Central memory CD8-positive, alpha-beta T cell (primary cell): ENCODE measurements at regions not wholly inside any gene's neighbourhood (a gene's known extent, or its start where the extent isn't known, plus 50 kb on each side); places are given as distances from the start of the nearest gene placed in this dataset.
"Not testable (repeated sequence)": the region's sequence is repeated elsewhere in the genome, so short reads cannot be mapped to it uniquely, and the experiment has no call there.

Source experiments
- ATAC-seq: fragments of 150-1000 bp; cut with Tn5 transposase; replicated peaks from 2 replicates; pipeline ENCODE4 v1.10.0; 2022; ENCODE audit warnings: mild to moderate bottlenecking, moderate FRiP score, moderate number of reproducible peaks; ENCODE audit not compliant: poor library complexity, severe bottlenecking; ENCODE audit errors: extremely low read depth
- DNase-seq, 2 donors: peaks; one replicate each; pipeline ENCODE4 v3.0.0; 2021; ENCODE audit warnings: low spot score in 2 of 2
- H3K27ac Mint-ChIP-seq: one replicate; pipeline ENCODE4 v1.8.0; 2022; ENCODE audit warnings: low read depth, mild to moderate bottlenecking, moderate library complexity, mixed read lengths
- H3K27me3 Mint-ChIP-seq: one replicate; pipeline ENCODE4 v1.8.0; 2022; ENCODE audit warnings: mixed read lengths
- H3K36me3 Mint-ChIP-seq: one replicate; pipeline ENCODE4 v1.8.0; 2022; ENCODE audit warnings: mild to moderate bottlenecking, moderate library complexity, mixed read lengths; ENCODE audit not compliant: insufficient read depth
- H3K4me1 Mint-ChIP-seq: one replicate; pipeline ENCODE4 v1.8.0; 2022; ENCODE audit warnings: mixed read lengths
- H3K4me3 Mint-ChIP-seq: one replicate; pipeline ENCODE4 v1.8.0; 2022; ENCODE audit warnings: mild to moderate bottlenecking, moderate library complexity, mixed read lengths
- H3K9me3 Mint-ChIP-seq: one replicate; pipeline ENCODE4 v1.8.0; 2022; ENCODE audit warnings: mixed read lengths

DNA sequence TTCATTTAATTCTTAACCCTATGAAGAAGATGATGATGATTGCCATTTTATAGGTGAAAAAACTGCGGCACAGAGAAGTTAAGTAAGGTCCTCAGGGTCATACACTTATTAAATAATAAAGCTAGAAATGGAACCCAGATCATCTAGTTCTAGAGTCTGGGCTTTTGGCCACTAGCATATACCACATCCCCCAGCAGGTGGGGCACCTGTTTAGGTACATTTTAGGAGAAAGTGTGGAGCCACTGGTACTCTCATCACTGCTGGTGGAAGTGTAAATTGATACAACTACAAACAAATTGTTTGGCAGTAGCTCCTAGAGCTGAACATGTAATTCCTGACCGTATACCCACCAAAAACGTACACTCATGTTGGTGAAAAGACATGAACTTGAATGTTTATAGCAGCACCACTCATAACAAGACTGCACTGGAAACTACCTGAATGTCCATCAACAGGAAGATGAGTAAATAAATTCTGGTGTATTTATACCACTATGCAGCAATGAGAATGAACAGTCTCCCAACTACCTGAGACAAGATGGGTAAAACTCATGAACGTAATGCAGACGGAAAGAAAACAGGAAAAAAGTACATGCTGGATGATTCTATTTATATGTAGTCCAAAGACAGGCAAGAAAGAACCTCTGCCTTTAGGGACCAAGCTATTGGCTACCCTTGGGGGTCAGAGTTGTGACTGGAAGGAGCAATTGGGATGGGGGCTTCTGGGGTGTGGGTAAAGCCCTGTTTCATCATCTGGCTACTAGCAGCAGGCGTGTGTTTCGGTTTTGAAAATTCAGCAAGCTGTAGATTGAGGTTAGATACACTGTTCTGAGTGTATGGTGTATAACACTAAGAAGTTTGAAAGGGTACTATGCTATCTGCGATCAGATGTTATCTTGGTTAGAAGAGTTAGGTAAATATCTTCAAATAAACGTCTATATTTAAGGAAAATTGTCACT lies 72.3 kb upstream of the ADGRG2 start:
- Mint-ChIP-seq H3K9me3 (no peaks in the 10 kb centered on the region), H3K36me3 (no peaks in the 10 kb centered on the region), H3K4me3 (no peak overlapping the region), H3K4me1 (peaks cover 5% of the 10 kb centered on the region), H3K27me3 (no peaks in the 10 kb centered on the region), H3K27ac (peak overlapping the region; percentile 39)
- ATAC-seq: no peak
- DNase-seq: no peak

DNA sequence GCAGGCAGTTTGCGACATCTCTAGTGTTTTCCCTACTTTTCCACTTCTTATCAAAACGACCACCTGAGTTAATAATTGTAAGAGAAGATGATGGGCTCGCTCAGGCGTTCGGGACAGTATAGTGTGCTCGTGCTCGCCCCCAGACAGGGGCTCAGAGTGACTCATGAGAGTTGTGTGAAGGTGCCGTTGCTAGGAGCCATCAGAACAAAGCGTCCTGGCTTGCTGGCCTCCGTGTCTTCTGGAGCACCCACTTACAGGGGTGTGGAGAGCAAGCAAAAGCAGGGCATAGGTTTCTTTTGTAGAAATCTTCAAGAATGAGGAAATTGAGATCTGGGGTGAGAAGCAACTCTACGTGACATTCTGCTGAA lies 73.0 kb upstream of the ADGRG2 start:
- no peaks in the 10 kb centered on the region for H3K27me3 Mint-ChIP-seq
- no peaks in the 10 kb centered on the region for H3K36me3 Mint-ChIP-seq
- peak overlapping the region; percentile 39 for H3K27ac Mint-ChIP-seq
- H3K4me1 Mint-ChIP-seq: peaks cover 5% of the 10 kb centered on the region
- no peak overlapping the region for H3K4me3 Mint-ChIP-seq
- no peak for DNase-seq
- no peak for ATAC-seq
- no peaks in the 10 kb centered on the region for H3K9me3 Mint-ChIP-seq

- Mint-ChIP-seq H3K9me3 (no peaks in the 10 kb centered on the region), H3K4me3 (no peak overlapping the region), H3K27ac (no peak overlapping the region), H3K36me3 (no peaks in the 10 kb centered on the region), H3K4me1 (peaks cover 5% of the 10 kb centered on the region), H3K27me3 (no peaks in the 10 kb centered on the region)
- ATAC-seq: no peak
- DNase-seq: no peak
Observed at GRCh38 chrX:19198473-19198872, 76.2 kb upstream of the ADGRG2 start.

DNA sequence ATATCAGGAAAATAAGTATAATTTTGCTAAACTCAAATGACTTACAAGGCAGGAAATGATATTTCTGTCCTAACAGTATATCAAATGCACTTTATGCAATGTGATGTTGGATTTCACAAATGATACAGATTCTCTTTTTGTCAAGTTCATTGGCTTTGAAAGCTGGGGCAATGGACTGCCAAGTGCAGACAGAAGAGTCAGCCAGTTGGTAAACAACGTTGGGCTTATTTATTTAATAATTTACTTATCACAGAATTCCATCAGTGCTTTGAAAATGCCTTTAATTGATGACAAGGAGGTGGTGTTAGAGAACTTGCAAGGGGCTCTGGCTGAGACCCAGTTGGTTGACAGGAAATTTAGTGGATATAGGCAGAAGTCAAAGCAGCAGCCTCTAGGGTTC lies 79.9 kb upstream of the ADGRG2 start:
- ATAC-seq (no peak), DNase-seq (no peak)
- H3K27ac Mint-ChIP-seq: no peak overlapping the region
- no peaks in the 10 kb centered on the region for H3K4me1 Mint-ChIP-seq
- no peaks in the 10 kb centered on the region for H3K36me3 Mint-ChIP-seq
- H3K27me3 Mint-ChIP-seq: no peaks in the 10 kb centered on the region
- no peak overlapping the region for H3K4me3 Mint-ChIP-seq
- H3K9me3 Mint-ChIP-seq: no peaks in the 10 kb centered on the region

DNA sequence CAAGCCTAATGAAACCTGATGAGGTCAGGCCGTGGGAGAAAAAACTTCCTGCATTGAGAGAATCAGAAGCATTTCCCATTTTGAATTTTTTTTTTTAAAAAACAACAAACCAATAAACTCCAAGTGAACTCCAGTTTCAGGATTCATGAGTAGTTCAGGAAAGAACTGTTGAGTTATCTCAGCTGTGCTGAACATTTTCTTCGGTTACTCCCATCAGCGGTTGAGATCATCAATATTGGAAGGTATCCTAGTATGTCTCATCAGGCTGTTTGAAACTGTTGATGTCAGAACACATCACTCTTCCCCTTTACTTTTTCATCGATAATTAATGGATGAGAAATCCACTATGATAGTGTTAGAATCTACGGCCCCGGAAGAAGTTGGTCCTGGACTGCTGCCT lies 82.4 kb upstream of the ADGRG2 start:
- H3K27ac Mint-ChIP-seq: no peak overlapping the region
- H3K27me3 Mint-ChIP-seq: no peaks in the 10 kb centered on the region
- no peaks in the 10 kb centered on the region for H3K9me3 Mint-ChIP-seq
- ATAC-seq (no peak), DNase-seq (no peak)
- no peak overlapping the region for H3K4me3 Mint-ChIP-seq
- no peaks in the 10 kb centered on the region for H3K36me3 Mint-ChIP-seq
- no peaks in the 10 kb centered on the region for H3K4me1 Mint-ChIP-seq

DNA sequence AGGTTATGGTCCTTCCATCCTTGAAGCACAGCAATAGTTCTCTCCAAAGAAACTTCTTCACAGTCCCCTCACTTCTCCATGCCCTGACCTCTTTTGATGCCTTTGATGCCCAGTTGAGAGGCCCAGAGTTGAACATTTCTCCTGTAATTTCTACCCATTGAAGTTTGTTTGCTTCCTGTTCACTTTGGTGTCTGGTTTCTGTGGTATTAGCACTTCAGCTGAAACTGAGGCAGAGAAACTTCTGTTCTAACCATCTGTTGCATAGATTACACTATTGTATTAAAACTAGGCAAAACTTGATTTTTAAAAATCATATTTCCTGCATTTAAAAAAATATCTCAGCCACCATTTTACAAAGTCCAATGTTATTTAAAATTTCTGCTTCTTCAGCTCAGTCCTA lies 89.8 kb upstream of the ADGRG2 start:
- no peaks in the 10 kb centered on the region for H3K36me3 Mint-ChIP-seq
- peaks cover 11% of the 10 kb centered on the region for H3K4me1 Mint-ChIP-seq
- peaks cover 10% of the 10 kb centered on the region for H3K27me3 Mint-ChIP-seq
- no peaks in the 10 kb centered on the region for H3K9me3 Mint-ChIP-seq
- DNase-seq (no peak), ATAC-seq (no peak)
- H3K27ac Mint-ChIP-seq: peak overlapping the region; percentile 76
- H3K4me3 Mint-ChIP-seq: peak overlapping the region; percentile 57

GRCh38 chrX:19213610-19214152 lies 91.4 kb upstream of the ADGRG2 start:
- Mint-ChIP-seq H3K4me1 (peaks cover 11% of the 10 kb centered on the region), H3K36me3 (no peaks in the 10 kb centered on the region), H3K27me3 (peaks cover 10% of the 10 kb centered on the region), H3K4me3 (no peak overlapping the region), H3K9me3 (no peaks in the 10 kb centered on the region), H3K27ac (no peak overlapping the region)
- ATAC-seq (no peak), DNase-seq (no peak)

DNA sequence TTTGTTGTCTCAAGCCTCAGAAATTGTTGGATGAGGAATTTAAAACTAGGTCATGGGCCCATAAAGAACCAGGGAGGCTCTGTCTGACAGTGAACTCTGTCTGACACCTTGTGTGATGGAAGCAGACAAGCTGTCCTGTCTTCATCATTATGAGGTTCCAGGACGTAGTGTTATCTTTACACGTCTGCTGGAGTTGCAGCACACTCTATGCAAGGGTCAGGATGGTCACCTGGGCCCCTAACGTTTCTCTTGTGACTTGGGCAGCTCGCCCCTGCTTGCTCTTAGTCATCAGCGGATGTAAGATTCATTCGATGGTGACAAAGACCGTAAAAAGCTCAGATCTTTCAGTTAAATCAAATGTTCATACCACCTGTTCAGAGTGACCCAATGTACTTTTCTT lies 92.0 kb upstream of the ADGRG2 start:
- DNase-seq: no peak
- H3K36me3 Mint-ChIP-seq: no peaks in the 10 kb centered on the region
- no peak overlapping the region for H3K4me3 Mint-ChIP-seq
- no peak for ATAC-seq
- no peaks in the 10 kb centered on the region for H3K9me3 Mint-ChIP-seq
- H3K27me3 Mint-ChIP-seq: peaks cover 10% of the 10 kb centered on the region
- peaks cover 11% of the 10 kb centered on the region for H3K4me1 Mint-ChIP-seq
- H3K27ac Mint-ChIP-seq: no peak overlapping the region

DNA sequence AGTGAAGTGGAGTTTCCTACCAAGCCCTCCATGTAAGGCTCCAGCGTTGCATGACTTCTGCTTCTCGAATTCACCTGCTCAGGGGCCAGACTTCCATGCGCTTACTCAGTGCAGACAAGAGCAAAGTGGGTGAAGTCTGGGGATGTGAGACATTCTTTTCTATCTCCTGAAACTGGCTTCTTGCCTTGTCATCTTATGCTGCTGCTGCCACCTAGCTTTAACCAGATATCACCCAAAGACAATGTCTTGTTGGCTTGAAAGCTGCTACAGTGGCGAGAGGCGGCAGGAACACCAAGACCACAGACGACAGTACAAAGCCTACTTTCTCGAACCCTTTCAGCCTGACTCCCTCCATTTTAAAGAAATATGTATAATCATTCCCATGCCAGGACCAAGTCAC lies 103.6 kb upstream of the ADGRG2 start:
- Mint-ChIP-seq H3K36me3 (no peaks in the 10 kb centered on the region), H3K9me3 (no peaks in the 10 kb centered on the region), H3K27ac (no peak overlapping the region), H3K27me3 (no peaks in the 10 kb centered on the region), H3K4me1 (no peaks in the 10 kb centered on the region), H3K4me3 (no peak overlapping the region)
- no peak for DNase-seq
- no peak for ATAC-seq

- not testable (repeated sequence) for H3K27me3 Mint-ChIP-seq
Observed at GRCh38 chrX:19229896-19230295, 107.6 kb upstream of the ADGRG2 start.

GRCh38 chrX:19237901-19238300 lies 105.8 kb upstream of the PDHA1 start:
- Mint-ChIP-seq H3K4me1 (no peaks in the 10 kb centered on the region), H3K27me3 (no peaks in the 10 kb centered on the region), H3K9me3 (no peaks in the 10 kb centered on the region), H3K27ac (no peak overlapping the region), H3K4me3 (no peak overlapping the region), H3K36me3 (no peaks in the 10 kb centered on the region)
- DNase-seq (no peak), ATAC-seq (no peak)

More at GRCh38 chrX:19229896-19230295, 107.6 kb upstream of the ADGRG2 start:
- not testable (repeated sequence) for H3K27ac Mint-ChIP-seq, H3K9me3 Mint-ChIP-seq, H3K36me3 Mint-ChIP-seq, ATAC-seq, DNase-seq, H3K4me3 Mint-ChIP-seq, H3K4me1 Mint-ChIP-seq

DNA sequence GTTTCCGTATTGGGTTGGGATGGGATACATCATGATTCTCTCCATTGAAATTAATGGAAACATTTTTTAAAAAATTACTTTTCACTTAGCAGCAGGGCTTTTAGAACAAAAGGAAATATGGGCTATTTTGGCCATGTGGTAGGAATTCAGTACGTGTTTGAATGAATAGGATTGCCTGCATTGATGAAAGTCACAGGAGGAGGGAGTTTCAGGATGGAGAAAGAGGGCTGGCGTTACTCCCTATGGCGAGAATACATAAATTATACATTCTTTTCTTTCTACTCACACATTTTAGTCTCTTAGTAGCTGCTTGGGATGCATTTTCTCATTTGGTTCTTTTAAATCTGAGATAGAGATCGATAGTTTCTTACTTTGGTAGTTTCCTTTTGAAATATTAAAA lies 100.3 kb upstream of the PDHA1 start:
- no peak overlapping the region for H3K4me3 Mint-ChIP-seq
- H3K27me3 Mint-ChIP-seq: no peaks in the 10 kb centered on the region
- no peak overlapping the region for H3K27ac Mint-ChIP-seq
- H3K9me3 Mint-ChIP-seq: peaks cover 11% of the 10 kb centered on the region
- H3K4me1 Mint-ChIP-seq: no peaks in the 10 kb centered on the region
- no peaks in the 10 kb centered on the region for H3K36me3 Mint-ChIP-seq
- DNase-seq (no peak), ATAC-seq (no peak)

DNA sequence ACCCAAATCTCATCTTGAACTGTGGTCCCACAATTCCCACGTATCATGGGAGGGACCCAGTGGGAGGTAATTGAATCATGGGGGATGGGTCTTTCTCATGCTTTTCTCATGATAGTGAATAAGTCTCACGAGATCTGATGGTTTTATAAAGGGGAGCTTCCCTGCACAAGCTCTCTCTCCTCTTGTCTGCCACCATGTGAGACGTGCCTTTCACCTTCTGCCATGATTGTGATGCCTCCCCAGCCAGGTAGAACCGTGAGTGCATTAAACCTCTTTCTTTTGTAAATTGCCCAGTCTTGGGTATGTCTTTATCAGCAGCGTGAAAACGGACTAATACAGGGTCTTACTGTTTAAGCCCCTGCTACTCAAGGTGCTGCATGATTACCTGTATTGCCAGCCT lies 98.8 kb upstream of the PDHA1 start:
- DNase-seq, H3K4me3 Mint-ChIP-seq, H3K27ac Mint-ChIP-seq, H3K4me1 Mint-ChIP-seq, H3K36me3 Mint-ChIP-seq, ATAC-seq, H3K27me3 Mint-ChIP-seq: not testable (repeated sequence)
- H3K9me3 Mint-ChIP-seq: peaks cover 16% of the 10 kb centered on the region
